ENCODE measurements at regions not wholly inside any gene's neighbourhood (a gene's known extent, or its start where the extent isn't known, plus 50 kb on each side); places are given as distances from the start of the nearest gene placed in this dataset.

DNA sequence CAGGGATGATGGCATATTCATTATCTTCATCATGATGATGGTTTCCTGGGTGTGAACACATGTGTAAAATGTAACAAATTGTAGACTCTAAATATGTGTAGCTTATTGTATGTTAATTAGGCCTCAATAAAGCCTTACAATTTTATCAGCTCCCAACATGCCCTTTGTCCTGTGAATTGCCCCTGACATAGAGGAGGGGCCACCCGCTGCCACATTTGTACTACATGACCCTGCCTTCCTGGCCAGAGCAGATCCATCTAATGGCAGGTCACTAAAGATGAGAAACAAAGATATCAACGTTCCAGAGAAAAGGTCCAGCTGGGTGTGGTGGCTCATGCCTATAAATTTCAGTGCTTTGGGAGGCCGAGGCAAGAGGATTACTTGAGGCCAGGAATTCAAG lies 117.2 kb downstream of the CAAP1 start:
- Histone ChIP-seq H3K9me3 (no peaks in the 10 kb centered on the region), H3K4me1 (no peaks in the 10 kb centered on the region), H3K36me3 (no peaks in the 10 kb centered on the region), H3K27ac (no peak overlapping the region), H3K4me3 (no peak overlapping the region), H3K27me3 (no peaks in the 10 kb centered on the region)
- no peak for TF ChIP-seq POLR2A (IDR thresholded peaks at IDR 0.05)
- TF ChIP-seq, protein P1, sequence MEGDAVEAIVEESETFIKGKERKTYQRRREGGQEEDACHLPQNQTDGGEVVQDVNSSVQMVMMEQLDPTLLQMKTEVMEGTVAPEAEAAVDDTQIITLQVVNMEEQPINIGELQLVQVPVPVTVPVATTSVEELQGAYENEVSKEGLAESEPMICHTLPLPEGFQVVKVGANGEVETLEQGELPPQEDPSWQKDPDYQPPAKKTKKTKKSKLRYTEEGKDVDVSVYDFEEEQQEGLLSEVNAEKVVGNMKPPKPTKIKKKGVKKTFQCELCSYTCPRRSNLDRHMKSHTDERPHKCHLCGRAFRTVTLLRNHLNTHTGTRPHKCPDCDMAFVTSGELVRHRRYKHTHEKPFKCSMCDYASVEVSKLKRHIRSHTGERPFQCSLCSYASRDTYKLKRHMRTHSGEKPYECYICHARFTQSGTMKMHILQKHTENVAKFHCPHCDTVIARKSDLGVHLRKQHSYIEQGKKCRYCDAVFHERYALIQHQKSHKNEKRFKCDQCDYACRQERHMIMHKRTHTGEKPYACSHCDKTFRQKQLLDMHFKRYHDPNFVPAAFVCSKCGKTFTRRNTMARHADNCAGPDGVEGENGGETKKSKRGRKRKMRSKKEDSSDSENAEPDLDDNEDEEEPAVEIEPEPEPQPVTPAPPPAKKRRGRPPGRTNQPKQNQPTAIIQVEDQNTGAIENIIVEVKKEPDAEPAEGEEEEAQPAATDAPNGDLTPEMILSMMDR (IDR thresholded peaks at IDR 0.05) = no peak
- intact Hi-C loops (cut with DNase I) = no loop called here
- no peak for DNase-seq
- 56% methylated on average over 3 of the region's 3 CpGs; no CpG with 5 or more reads in 1 of the 2 donors for WGBS, 2 donors

DNA sequence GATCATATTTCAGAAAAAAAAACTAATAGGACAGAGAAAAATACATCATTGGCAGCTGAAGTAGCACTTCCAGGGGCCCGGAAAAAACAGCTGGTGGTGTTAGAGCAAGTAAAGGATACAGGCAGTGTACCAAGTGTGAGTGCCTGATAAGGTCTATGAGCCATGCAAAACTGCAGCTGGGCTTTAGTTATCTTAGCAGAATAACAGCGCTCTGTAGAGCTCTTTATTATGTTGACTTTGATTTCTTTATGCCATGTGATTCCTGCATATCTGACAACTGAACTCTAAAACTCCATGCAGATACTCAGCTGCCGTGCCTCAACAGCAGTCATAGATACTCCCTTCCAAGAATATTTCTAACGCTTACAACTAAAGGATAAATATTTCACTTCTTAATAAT lies 119.5 kb downstream of the CAAP1 start:
- intact Hi-C loops (cut with DNase I) = no loop called here
- H3K27me3 ChIP-seq = no peaks in the 10 kb centered on the region
- H3K27ac ChIP-seq = no peak overlapping the region
- no peak for DNase-seq
- 79 to 85% methylated on average over 4 of the region's 4 CpGs for WGBS, 2 donors
- H3K9me3 ChIP-seq = no peaks in the 10 kb centered on the region
- no peaks in the 10 kb centered on the region for H3K36me3 ChIP-seq
- no peaks in the 10 kb centered on the region for H3K4me1 ChIP-seq
- no peak for TF ChIP-seq POLR2A (IDR thresholded peaks at IDR 0.05)
- TF ChIP-seq, protein P1 (IDR thresholded peaks at IDR 0.05) = no peak
- no peak overlapping the region for H3K4me3 ChIP-seq

DNA sequence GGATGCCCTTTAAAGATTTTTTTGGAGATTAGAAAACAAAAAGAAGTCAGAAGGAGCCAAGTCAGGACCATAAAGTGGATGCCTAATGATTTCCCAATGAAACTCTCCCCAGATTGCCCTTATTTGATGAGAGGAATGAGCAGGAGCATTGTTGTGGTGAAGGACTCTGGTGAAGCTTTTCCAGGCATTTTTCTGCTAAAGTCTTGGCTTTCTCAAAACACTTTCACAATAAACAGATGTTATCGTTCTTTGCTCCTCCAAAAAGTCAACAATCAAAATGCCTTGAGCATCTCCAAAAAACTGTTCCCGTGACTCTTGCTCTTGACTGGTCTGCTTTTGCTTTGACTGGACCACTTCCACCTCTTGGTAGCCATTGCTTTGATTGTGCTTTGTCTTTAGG lies 121.8 kb downstream of the CAAP1 start:
- Histone ChIP-seq H3K36me3 (no peaks in the 10 kb centered on the region), H3K27me3 (no peaks in the 10 kb centered on the region), H3K4me1 (no peaks in the 10 kb centered on the region), H3K4me3 (no peak overlapping the region), H3K9me3 (no peaks in the 10 kb centered on the region), H3K27ac (no peak overlapping the region)
- 49 to 61% methylated on average over 2 of the region's 2 CpGs for WGBS, 2 donors
- intact Hi-C loops (cut with DNase I) = no loop called here
- no peak for TF ChIP-seq POLR2A (IDR thresholded peaks at IDR 0.05)
- TF ChIP-seq, protein P1 (IDR thresholded peaks at IDR 0.05) = no peak
- no peak for DNase-seq

DNA sequence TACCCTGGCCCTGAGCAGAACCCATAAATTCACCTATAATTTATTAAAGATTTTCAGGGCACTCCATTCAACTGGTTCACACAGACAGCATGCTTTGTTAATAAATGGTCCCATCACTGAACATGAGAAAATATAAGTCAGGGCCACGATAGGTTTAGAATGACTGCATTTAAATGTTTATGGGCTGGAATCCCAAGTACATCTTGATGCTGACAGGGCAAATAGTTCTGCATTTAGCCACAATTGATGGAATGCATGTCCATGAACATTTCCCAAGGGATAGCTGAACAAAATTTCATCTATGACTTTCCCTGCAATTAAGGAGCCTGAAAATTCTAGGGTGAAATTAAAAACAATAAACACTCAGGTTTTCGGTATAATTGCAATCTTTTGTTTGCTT lies 124.5 kb downstream of the CAAP1 start:
- no peak for DNase-seq
- intact Hi-C loops (cut with DNase I) = no loop called here
- H3K27me3 ChIP-seq = no peaks in the 10 kb centered on the region
- H3K27ac ChIP-seq = no peak overlapping the region
- no peak for TF ChIP-seq POLR2A (IDR thresholded peaks at IDR 0.05)
- TF ChIP-seq, protein P1 (IDR thresholded peaks at IDR 0.05) = no peak
- no peaks in the 10 kb centered on the region for H3K9me3 ChIP-seq
- WGBS, 2 donors = 65 to 76% methylated on average over 2 of the region's 2 CpGs
- no peaks in the 10 kb centered on the region for H3K4me1 ChIP-seq
- no peak overlapping the region for H3K4me3 ChIP-seq
- H3K36me3 ChIP-seq = no peaks in the 10 kb centered on the region

DNA sequence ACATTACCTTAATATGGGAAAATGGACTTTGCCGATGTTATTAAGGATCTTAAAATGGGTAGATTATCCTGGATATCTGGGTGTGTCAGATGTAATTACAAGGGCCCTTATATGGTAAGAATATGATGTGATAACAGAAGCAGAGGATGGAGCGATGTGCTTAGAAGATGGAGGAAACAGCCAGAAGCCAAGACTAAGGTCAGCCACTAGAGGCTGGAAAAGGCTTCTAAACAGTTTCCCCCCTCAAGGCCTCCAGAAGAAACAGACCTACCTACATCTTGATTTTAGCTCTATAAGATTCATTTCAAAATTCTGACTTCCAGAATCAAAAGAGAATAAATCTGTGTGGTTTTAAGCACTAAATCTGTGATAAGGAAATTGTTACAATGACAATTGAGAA lies 131.9 kb downstream of the CAAP1 start:
- no peak for DNase-seq
- Histone ChIP-seq H3K36me3 (no peaks in the 10 kb centered on the region), H3K9me3 (no peaks in the 10 kb centered on the region), H3K4me3 (no peak overlapping the region), H3K27me3 (no peaks in the 10 kb centered on the region), H3K27ac (no peak overlapping the region), H3K4me1 (no peaks in the 10 kb centered on the region)
- intact Hi-C loops (cut with DNase I) = no loop called here
- TF ChIP-seq, protein P1 (IDR thresholded peaks at IDR 0.05) = no peak
- no peak for TF ChIP-seq POLR2A (IDR thresholded peaks at IDR 0.05)
- 79 to 90% methylated on average over 2 of the region's 2 CpGs for WGBS, 2 donors
